ENCODE measurements at regions not wholly inside any gene's neighbourhood (a gene's known extent, or its start where the extent isn't known, plus 50 kb on each side); places are given as distances from the start of the nearest gene placed in this dataset.
A peak's percentile ranks its signal among the peaks of the same experiment; 100 is the strongest.

GRCh38 chr4:111930659-111931058, 214.6 kb upstream of the FAM241A start:
- Histone ChIP-seq H3K4me3 (ENCODE audit: insufficient read depth, low read length, poor library complexity, severe bottlenecking) (no peak overlapping the region), H3K79me2 (ENCODE audit: insufficient read depth, low read length) (no peaks in the 10 kb centered on the region), H3K9me3 (ENCODE audit: insufficient read depth, low read length) (no peaks in the 10 kb centered on the region), H3F3A (ENCODE audit: insufficient read depth) (no peaks in the 10 kb centered on the region), H4K20me1 (ENCODE audit: low read depth, low read length) (no peaks in the 10 kb centered on the region), H3K9me2 (replicated peaks; ENCODE audit: insufficient read depth, low read length) (no peaks in the 10 kb centered on the region), H3K36me3 (ENCODE audit: low read length) (no peaks in the 10 kb centered on the region), H2AFZ (ENCODE audit: low read depth, low read length, severe bottlenecking) (no peak overlapping the region), H3K4me2 (ENCODE audit: low read depth, low read length, poor library complexity, severe bottlenecking) (peak overlapping the region; percentile 64), H3K27ac (ENCODE audit: low read depth, low read length) (peak overlapping the region; percentile 62), H3K9ac (ENCODE audit: low read length) (no peak overlapping the region), H3K27me3 (ENCODE audit: low read length) (no peaks in the 10 kb centered on the region)
- TF ChIP-seq EZH2phosphoT487 (conservative IDR thresholded peaks at IDR 0.05; ENCODE audit: low read length) = no peak
- TF ChIP-seq, protein P1, sequence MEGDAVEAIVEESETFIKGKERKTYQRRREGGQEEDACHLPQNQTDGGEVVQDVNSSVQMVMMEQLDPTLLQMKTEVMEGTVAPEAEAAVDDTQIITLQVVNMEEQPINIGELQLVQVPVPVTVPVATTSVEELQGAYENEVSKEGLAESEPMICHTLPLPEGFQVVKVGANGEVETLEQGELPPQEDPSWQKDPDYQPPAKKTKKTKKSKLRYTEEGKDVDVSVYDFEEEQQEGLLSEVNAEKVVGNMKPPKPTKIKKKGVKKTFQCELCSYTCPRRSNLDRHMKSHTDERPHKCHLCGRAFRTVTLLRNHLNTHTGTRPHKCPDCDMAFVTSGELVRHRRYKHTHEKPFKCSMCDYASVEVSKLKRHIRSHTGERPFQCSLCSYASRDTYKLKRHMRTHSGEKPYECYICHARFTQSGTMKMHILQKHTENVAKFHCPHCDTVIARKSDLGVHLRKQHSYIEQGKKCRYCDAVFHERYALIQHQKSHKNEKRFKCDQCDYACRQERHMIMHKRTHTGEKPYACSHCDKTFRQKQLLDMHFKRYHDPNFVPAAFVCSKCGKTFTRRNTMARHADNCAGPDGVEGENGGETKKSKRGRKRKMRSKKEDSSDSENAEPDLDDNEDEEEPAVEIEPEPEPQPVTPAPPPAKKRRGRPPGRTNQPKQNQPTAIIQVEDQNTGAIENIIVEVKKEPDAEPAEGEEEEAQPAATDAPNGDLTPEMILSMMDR (IDR thresholded peaks at IDR 0.05; ENCODE audit: insufficient read depth, low read length, poor library complexity, severe bottlenecking) = no peak

- H3K36me3 ChIP-seq (ENCODE audit: low read length) = no peaks in the 10 kb centered on the region
- no peaks in the 10 kb centered on the region for H4K20me1 ChIP-seq (ENCODE audit: low read depth, low read length)
- H2AFZ ChIP-seq (ENCODE audit: low read depth, low read length, severe bottlenecking) = no peak overlapping the region
- H3K27me3 ChIP-seq (ENCODE audit: low read length) = no peaks in the 10 kb centered on the region
- H3F3A ChIP-seq (ENCODE audit: insufficient read depth) = no peaks in the 10 kb centered on the region
- H3K9ac ChIP-seq (ENCODE audit: low read length) = no peak overlapping the region
- no peak overlapping the region for H3K4me3 ChIP-seq (ENCODE audit: insufficient read depth, low read length, poor library complexity, severe bottlenecking)
- H3K9me3 ChIP-seq (ENCODE audit: insufficient read depth, low read length) = no peaks in the 10 kb centered on the region
- H3K79me2 ChIP-seq (ENCODE audit: insufficient read depth, low read length) = no peaks in the 10 kb centered on the region
- no peak overlapping the region for H3K27ac ChIP-seq (ENCODE audit: low read depth, low read length)
- no peak overlapping the region for H3K4me2 ChIP-seq (ENCODE audit: low read depth, low read length, poor library complexity, severe bottlenecking)
- TF ChIP-seq EZH2phosphoT487 (conservative IDR thresholded peaks at IDR 0.05; ENCODE audit: low read length) = no peak
- TF ChIP-seq, protein P1 (IDR thresholded peaks at IDR 0.05; ENCODE audit: insufficient read depth, low read length, poor library complexity, severe bottlenecking) = no peak
- H3K9me2 ChIP-seq (replicated peaks; ENCODE audit: insufficient read depth, low read length) = no peaks in the 10 kb centered on the region
Measured at GRCh38 chr4:111933703-111934102, 211.6 kb upstream of the FAM241A start.

DNA sequence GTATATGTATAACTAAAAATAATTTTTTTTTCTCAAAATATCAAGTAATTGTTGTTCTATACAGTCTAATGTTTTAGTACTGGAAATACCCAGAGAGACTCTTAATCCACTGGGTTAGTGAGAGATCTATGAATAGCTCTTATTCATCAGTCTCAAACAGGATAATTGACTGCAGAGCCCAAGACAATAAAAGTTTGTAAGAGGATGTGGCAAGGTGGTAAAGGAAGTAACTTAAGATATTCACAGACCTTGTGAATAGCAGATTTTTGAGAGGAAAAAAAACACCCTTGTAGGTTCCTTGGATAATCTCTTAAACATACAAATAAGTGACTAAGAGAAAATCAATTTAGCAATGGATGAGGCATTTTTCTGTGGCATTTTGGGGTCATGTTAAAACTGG, 210.9 kb upstream of the FAM241A start:
- Histone ChIP-seq H3K27ac (ENCODE audit: low read depth, low read length) (no peak overlapping the region), H3K9me2 (replicated peaks; ENCODE audit: insufficient read depth, low read length) (no peaks in the 10 kb centered on the region), H3K79me2 (ENCODE audit: insufficient read depth, low read length) (no peaks in the 10 kb centered on the region), H3K27me3 (ENCODE audit: low read length) (no peaks in the 10 kb centered on the region), H3K4me3 (ENCODE audit: insufficient read depth, low read length, poor library complexity, severe bottlenecking) (no peak overlapping the region), H3K9ac (ENCODE audit: low read length) (no peak overlapping the region), H3K9me3 (ENCODE audit: insufficient read depth, low read length) (no peaks in the 10 kb centered on the region), H4K20me1 (ENCODE audit: low read depth, low read length) (no peaks in the 10 kb centered on the region), H3K4me2 (ENCODE audit: low read depth, low read length, poor library complexity, severe bottlenecking) (peak overlapping the region; percentile 10), H3F3A (ENCODE audit: insufficient read depth) (no peaks in the 10 kb centered on the region), H3K36me3 (ENCODE audit: low read length) (no peaks in the 10 kb centered on the region), H2AFZ (ENCODE audit: low read depth, low read length, severe bottlenecking) (no peak overlapping the region)
- TF ChIP-seq, protein P1 (IDR thresholded peaks at IDR 0.05; ENCODE audit: insufficient read depth, low read length, poor library complexity, severe bottlenecking) = no peak
- no peak for TF ChIP-seq EZH2phosphoT487 (conservative IDR thresholded peaks at IDR 0.05; ENCODE audit: low read length)
